GM12891 (cell line): ENCODE measurements at regions not wholly inside any gene's neighbourhood (a gene's known extent, or its start where the extent isn't known, plus 50 kb on each side); places are given as distances from the start of the nearest gene placed in this dataset.

ENCODE experiments used
- DNase-seq: peaks from one replicate; pipeline ENCODE4 v3.0.0; 2011; ENCODE audit warnings: low spot score; ENCODE audit not compliant: insufficient read length
- FAIRE-seq: peaks from 2 replicates; lab custom pipeline; 2011; peaks lifted over from hg19 to GRCh38; lab: Jason Lieb, UNC
- PAX5 ChIP-seq: IDR thresholded peaks from 2 replicates; pipeline ENCODE4 v1.6.1; 2011; ENCODE audit warnings: low read length, moderate library complexity, mild to moderate bottlenecking; ENCODE audit not compliant: insufficient read depth, severe bottlenecking
- POLR2A ChIP-seq: IDR thresholded peaks from 2 replicates; pipeline ENCODE4 v1.6.1; 2011; ENCODE audit warnings: low read depth, low read length, control low read depth
- POLR2AphosphoS5 ChIP-seq: IDR thresholded peaks from 2 replicates; pipeline ENCODE4 v1.6.1; 2011; ENCODE audit warnings: low read depth, low read length, control low read depth
- POU2F2 ChIP-seq: IDR thresholded peaks from 2 replicates; pipeline ENCODE4 v1.6.1; 2011; ENCODE audit warnings: low read depth, mild to moderate bottlenecking, control low read depth, low read length, moderate library complexity
- SPI1 ChIP-seq: IDR thresholded peaks from 2 replicates; pipeline ENCODE4 v1.6.1; 2011; ENCODE audit warnings: low read depth, low read length, control low read depth
- TAF1 ChIP-seq: IDR thresholded peaks from 2 replicates; pipeline ENCODE4 v1.6.1; 2011; ENCODE audit warnings: low read depth, low read length, control low read depth

- FAIRE-seq (no peak), DNase-seq (no peak)
- TF ChIP-seq SPI1 (no peak), TAF1 (no peak)
These were observed 668.4 kb upstream of the CDH9 start for GRCh38 chr5:27706832-27707231.

- FAIRE-seq (no peak), DNase-seq (no peak)
- TF ChIP-seq POU2F2 (no peak), POLR2AphosphoS5 (no peak)
These were observed 667.3 kb upstream of the CDH9 start for GRCh38 chr5:27705661-27706060.

- no peak for FAIRE-seq
- DNase-seq, result no peak
- no peak for TF ChIP-seq POLR2A
- no peak for TF ChIP-seq POU2F2
- no peak for TF ChIP-seq POLR2AphosphoS5
- no peak for TF ChIP-seq SPI1
- no peak for TF ChIP-seq TAF1
- TF ChIP-seq PAX5, result no peak
These were observed 663.8 kb upstream of the CDH9 start for GRCh38 chr5:27701931-27702903.

GRCh38 chr5:27700526-27700925 lies 662.1 kb upstream of the CDH9 start:
- FAIRE-seq, result no peak
- no peak for DNase-seq
- TF ChIP-seq PAX5, result no peak
- TF ChIP-seq POU2F2, result no peak
- TF ChIP-seq POLR2AphosphoS5, result no peak
- no peak for TF ChIP-seq TAF1

GRCh38 chr5:27682600-27682999 lies 644.2 kb upstream of the CDH9 start:
- FAIRE-seq (no peak), DNase-seq (no peak)
- TF ChIP-seq POLR2AphosphoS5, result no peak
- TF ChIP-seq POLR2A, result no peak
- TF ChIP-seq POU2F2, result no peak
- TF ChIP-seq SPI1, result no peak
- TF ChIP-seq TAF1, result no peak

GRCh38 chr5:27652505-27652904 lies 614.1 kb upstream of the CDH9 start:
- no peak for TF ChIP-seq POLR2AphosphoS5
- no peak for TF ChIP-seq TAF1
- no peak for TF ChIP-seq PAX5
- no peak for TF ChIP-seq SPI1
- TF ChIP-seq POU2F2, result no peak
- no peak for TF ChIP-seq POLR2A
- FAIRE-seq (no peak), DNase-seq (no peak)

GRCh38 chr5:27639005-27639612 lies 600.7 kb upstream of the CDH9 start:
- FAIRE-seq, result no peak
- DNase-seq, result no peak
- TF ChIP-seq SPI1, result no peak
- no peak for TF ChIP-seq POLR2A
- TF ChIP-seq TAF1, result no peak
- TF ChIP-seq POLR2AphosphoS5, result no peak
- no peak for TF ChIP-seq POU2F2
- no peak for TF ChIP-seq PAX5

GRCh38 chr5:27619982-27620381 lies 581.6 kb upstream of the CDH9 start:
- DNase-seq (no peak), FAIRE-seq (no peak)

GRCh38 chr5:27612161-27612560 lies 573.8 kb upstream of the CDH9 start:
- no peak for TF ChIP-seq PAX5
- TF ChIP-seq POU2F2, result no peak
- TF ChIP-seq SPI1, result no peak
- no peak for TF ChIP-seq TAF1
- no peak for TF ChIP-seq POLR2A
- TF ChIP-seq POLR2AphosphoS5, result no peak
- FAIRE-seq, result no peak
- DNase-seq, result no peak

More at GRCh38 chr5:27619982-27620381, 581.6 kb upstream of the CDH9 start:
- TF ChIP-seq POLR2AphosphoS5, result no peak
- no peak for TF ChIP-seq TAF1
- TF ChIP-seq PAX5, result no peak
- no peak for TF ChIP-seq POLR2A
- TF ChIP-seq POU2F2, result no peak
- TF ChIP-seq SPI1, result no peak

- no peak for TF ChIP-seq POLR2A
- FAIRE-seq, result no peak
- DNase-seq, result no peak
These were observed 570.6 kb upstream of the CDH9 start for GRCh38 chr5:27608992-27609391.
